ENCODE measurements at regions not wholly inside any gene's neighbourhood (a gene's known extent, or its start where the extent isn't known, plus 50 kb on each side); places are given as distances from the start of the nearest gene placed in this dataset.

- no peak overlapping the region for H3K4me3 ChIP-seq (ENCODE audit: insufficient read depth, low read length, poor library complexity, severe bottlenecking)
- no peak for TF ChIP-seq CTCF (IDR thresholded peaks at IDR 0.05; ENCODE audit: insufficient read depth, low read length, poor library complexity, severe bottlenecking)
- TF ChIP-seq EZH2phosphoT487 (conservative IDR thresholded peaks at IDR 0.05; ENCODE audit: low read length) = no peak
- no peak overlapping the region for H3K4me2 ChIP-seq (ENCODE audit: low read depth, low read length, poor library complexity, severe bottlenecking)
These were observed 864.6 kb downstream of the SUCLG1 start for GRCh38 chr2:83594241-83595120.

GRCh38 chr2:83587309-83587708 lies 871.8 kb downstream of the SUCLG1 start:
- Histone ChIP-seq H3K9me2 (replicated peaks; ENCODE audit: insufficient read depth, low read length) (no peaks in the 10 kb centered on the region), H2AFZ (ENCODE audit: low read depth, low read length, severe bottlenecking) (no peak overlapping the region), H3K4me2 (ENCODE audit: low read depth, low read length, poor library complexity, severe bottlenecking) (no peak overlapping the region), H3K9ac (ENCODE audit: low read length) (no peak overlapping the region), H4K20me1 (ENCODE audit: low read depth, low read length) (no peaks in the 10 kb centered on the region), H3K4me3 (ENCODE audit: insufficient read depth, low read length, poor library complexity, severe bottlenecking) (no peak overlapping the region), H3K9me3 (ENCODE audit: insufficient read depth, low read length) (no peaks in the 10 kb centered on the region), H3K36me3 (ENCODE audit: low read length) (no peaks in the 10 kb centered on the region), H3K79me2 (ENCODE audit: insufficient read depth, low read length) (no peaks in the 10 kb centered on the region), H3K27me3 (ENCODE audit: low read length) (no peaks in the 10 kb centered on the region), H3K27ac (ENCODE audit: low read depth, low read length) (no peak overlapping the region), H3F3A (ENCODE audit: insufficient read depth) (no peaks in the 10 kb centered on the region)
- TF ChIP-seq EZH2phosphoT487 (conservative IDR thresholded peaks at IDR 0.05; ENCODE audit: low read length) (no peak), CTCF (IDR thresholded peaks at IDR 0.05; ENCODE audit: insufficient read depth, low read length, poor library complexity, severe bottlenecking) (no peak)

More at GRCh38 chr2:83594241-83595120, 864.6 kb downstream of the SUCLG1 start:
- Histone ChIP-seq H3K9ac (ENCODE audit: low read length) (no peak overlapping the region), H3K36me3 (ENCODE audit: low read length) (no peaks in the 10 kb centered on the region), H3K9me3 (ENCODE audit: insufficient read depth, low read length) (no peaks in the 10 kb centered on the region), H3K9me2 (replicated peaks; ENCODE audit: insufficient read depth, low read length) (no peaks in the 10 kb centered on the region), H3K27me3 (ENCODE audit: low read length) (no peaks in the 10 kb centered on the region), H3K79me2 (ENCODE audit: insufficient read depth, low read length) (no peaks in the 10 kb centered on the region), H4K20me1 (ENCODE audit: low read depth, low read length) (no peaks in the 10 kb centered on the region), H3F3A (ENCODE audit: insufficient read depth) (no peaks in the 10 kb centered on the region), H3K27ac (ENCODE audit: low read depth, low read length) (no peak overlapping the region), H2AFZ (ENCODE audit: low read depth, low read length, severe bottlenecking) (no peak overlapping the region)

- no peaks in the 10 kb centered on the region for H3K27me3 ChIP-seq (ENCODE audit: low read length)
- no peaks in the 10 kb centered on the region for H4K20me1 ChIP-seq (ENCODE audit: low read depth, low read length)
- no peak overlapping the region for H3K27ac ChIP-seq (ENCODE audit: low read depth, low read length)
- H3K4me3 ChIP-seq (ENCODE audit: insufficient read depth, low read length, poor library complexity, severe bottlenecking) = no peak overlapping the region
- H3F3A ChIP-seq (ENCODE audit: insufficient read depth) = no peaks in the 10 kb centered on the region
- no peaks in the 10 kb centered on the region for H3K9me2 ChIP-seq (replicated peaks; ENCODE audit: insufficient read depth, low read length)
- TF ChIP-seq CTCF (IDR thresholded peaks at IDR 0.05; ENCODE audit: insufficient read depth, low read length, poor library complexity, severe bottlenecking) (no peak), EZH2phosphoT487 (conservative IDR thresholded peaks at IDR 0.05; ENCODE audit: low read length) (no peak)
- no peak overlapping the region for H2AFZ ChIP-seq (ENCODE audit: low read depth, low read length, severe bottlenecking)
- H3K4me2 ChIP-seq (ENCODE audit: low read depth, low read length, poor library complexity, severe bottlenecking) = no peak overlapping the region
- H3K9me3 ChIP-seq (ENCODE audit: insufficient read depth, low read length) = no peaks in the 10 kb centered on the region
- no peak overlapping the region for H3K9ac ChIP-seq (ENCODE audit: low read length)
- no peaks in the 10 kb centered on the region for H3K36me3 ChIP-seq (ENCODE audit: low read length)
- no peaks in the 10 kb centered on the region for H3K79me2 ChIP-seq (ENCODE audit: insufficient read depth, low read length)
These were observed 873.8 kb downstream of the SUCLG1 start for GRCh38 chr2:83585250-83585649.

Data from SU-DHL-6 (cell line).